Fibroblast of lung (primary cell): ENCODE measurements at regions not wholly inside any gene's neighbourhood (a gene's known extent, or its start where the extent isn't known, plus 50 kb on each side); places are given as distances from the start of the nearest gene placed in this dataset.

ENCODE experiments used
- CTCF ChIP-seq, 2 donors: IDR thresholded peaks in 1 of 2; conservative IDR thresholded peaks in 1 of 2; 1 replicate in 1 of 2; 2 replicates in 1 of 2; pipeline ENCODE4 v1.5.1; 2011 to 2012; ENCODE audit warnings: low read length in 2 of 2, control low read depth in 1 of 2, inconsistent platforms in 1 of 2, low read depth in 1 of 2, mild to moderate bottlenecking in 1 of 2
- EZH2 ChIP-seq: IDR thresholded peaks from 2 replicates; pipeline ENCODE4 v1.5.1; 2012; ENCODE audit warnings: low read length, control low read depth, mild to moderate bottlenecking; ENCODE audit errors: missing control alignments

GRCh38 chr2:49296107-49296867 is 142.0 kb upstream of the FSHR start:
- TF ChIP-seq CTCF (conservative IDR thresholded peaks at IDR 0.05 in 1 of 2, IDR thresholded peaks at IDR 0.05 in 1 of 2; ENCODE audit: low read depth in 1 of 2, low read length in 2 of 2) = no peak
- no peak for TF ChIP-seq EZH2
